ENCODE measurements at regions not wholly inside any gene's neighbourhood (a gene's known extent, or its start where the extent isn't known, plus 50 kb on each side); places are given as distances from the start of the nearest gene placed in this dataset.

DNA sequence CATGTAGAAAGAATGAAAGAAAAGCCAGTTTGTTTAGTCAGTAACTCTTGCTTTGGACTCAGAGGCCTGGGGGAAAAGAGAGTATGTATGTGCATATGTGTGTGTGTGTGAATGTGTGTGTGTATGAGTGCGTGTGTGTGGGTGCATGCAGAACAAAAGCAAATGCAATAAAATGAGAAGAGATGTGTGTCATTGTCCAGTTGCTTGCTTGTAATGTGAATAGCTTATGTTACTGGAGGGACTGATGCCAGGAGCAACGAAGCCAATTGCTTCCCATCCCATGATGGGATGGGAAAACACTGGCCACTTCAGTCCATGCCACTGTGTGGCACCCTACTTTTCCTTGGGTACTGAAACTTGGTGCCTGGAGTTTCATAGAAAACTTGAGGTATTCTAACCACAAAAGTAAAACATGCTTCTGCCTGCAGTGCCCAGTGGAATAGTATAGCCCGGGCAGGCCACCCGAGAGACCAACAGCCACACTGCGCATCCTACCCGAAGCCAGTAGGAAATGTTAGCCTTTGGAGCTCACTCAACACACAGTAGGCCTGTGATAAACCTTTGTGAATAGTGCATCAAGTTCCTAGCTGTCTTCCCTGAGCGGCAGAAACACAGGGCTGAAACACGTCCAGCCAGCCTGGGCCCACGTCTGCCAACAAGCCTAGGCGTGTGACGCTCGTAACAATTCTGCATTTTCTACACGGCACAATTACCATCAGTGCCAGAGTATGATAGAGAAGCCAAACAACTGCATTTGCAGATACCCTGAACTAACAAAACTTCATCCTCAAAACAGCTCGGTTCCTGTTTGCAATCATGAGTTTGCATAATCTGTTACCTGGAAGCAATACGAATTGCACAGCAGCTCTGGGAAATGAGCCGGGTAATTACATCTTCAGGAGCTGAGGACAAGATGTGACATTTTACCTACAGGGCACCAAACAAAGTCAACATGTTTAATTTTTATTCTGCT is 198.1 kb downstream of the SYK start:
- TF ChIP-seq POLR2A (IDR thresholded peaks at IDR 0.05), result no peak
- TF ChIP-seq, protein P1, sequence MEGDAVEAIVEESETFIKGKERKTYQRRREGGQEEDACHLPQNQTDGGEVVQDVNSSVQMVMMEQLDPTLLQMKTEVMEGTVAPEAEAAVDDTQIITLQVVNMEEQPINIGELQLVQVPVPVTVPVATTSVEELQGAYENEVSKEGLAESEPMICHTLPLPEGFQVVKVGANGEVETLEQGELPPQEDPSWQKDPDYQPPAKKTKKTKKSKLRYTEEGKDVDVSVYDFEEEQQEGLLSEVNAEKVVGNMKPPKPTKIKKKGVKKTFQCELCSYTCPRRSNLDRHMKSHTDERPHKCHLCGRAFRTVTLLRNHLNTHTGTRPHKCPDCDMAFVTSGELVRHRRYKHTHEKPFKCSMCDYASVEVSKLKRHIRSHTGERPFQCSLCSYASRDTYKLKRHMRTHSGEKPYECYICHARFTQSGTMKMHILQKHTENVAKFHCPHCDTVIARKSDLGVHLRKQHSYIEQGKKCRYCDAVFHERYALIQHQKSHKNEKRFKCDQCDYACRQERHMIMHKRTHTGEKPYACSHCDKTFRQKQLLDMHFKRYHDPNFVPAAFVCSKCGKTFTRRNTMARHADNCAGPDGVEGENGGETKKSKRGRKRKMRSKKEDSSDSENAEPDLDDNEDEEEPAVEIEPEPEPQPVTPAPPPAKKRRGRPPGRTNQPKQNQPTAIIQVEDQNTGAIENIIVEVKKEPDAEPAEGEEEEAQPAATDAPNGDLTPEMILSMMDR (IDR thresholded peaks at IDR 0.05), result no peak
